ENCODE measurements at regions not wholly inside any gene's neighbourhood (a gene's known extent, or its start where the extent isn't known, plus 50 kb on each side); places are given as distances from the start of the nearest gene placed in this dataset.

GRCh38 chr13:30135351-30135750 is 172.0 kb downstream of the KATNAL1 start:
- ATAC-seq (no peak), DNase-seq (ENCODE audit: low spot score) (no peak)
- ChIA-PET CTCF (interaction anchor here (0.8 to 1.5 kb wide), 3 partner anchors 22 to 446 kb away, joined by 3 to 4 read pairs (median 3); no protein-coding TSS in a partner anchor), POLR2A (no interaction called here)
- Mint-ChIP-seq H3K4me3 (no peak overlapping the region), H3K36me3 (no peaks in the 10 kb centered on the region), H3K9me3 (no peaks in the 10 kb centered on the region), H3K27ac (no peak overlapping the region), H3K27me3 (ENCODE audit: low read depth) (peaks cover 4% of the 10 kb centered on the region), H3K4me1 (peaks cover 6% of the 10 kb centered on the region; the same call in 1 of the 2 replicates)
- TF ChIP-seq NFYB (CRISPR knock-in tag; conservative IDR thresholded peaks at IDR 0.05; ENCODE audit: low read depth), result no peak
- TF ChIP-seq ATF3 (CRISPR knock-in tag; conservative IDR thresholded peaks at IDR 0.05), result no peak
- no peak for TF ChIP-seq ETV6 (CRISPR knock-in tag; IDR thresholded peaks at IDR 0.05)

GRCh38 chr13:30134578-30134977 is 172.8 kb downstream of the KATNAL1 start:
- H3K27ac Mint-ChIP-seq, result no peak overlapping the region
- H3K9me3 Mint-ChIP-seq, result no peaks in the 10 kb centered on the region
- no peak for TF ChIP-seq MYBL2 (CRISPR knock-in tag; IDR thresholded peaks at IDR 0.05)
- TF ChIP-seq ZNF425 (CRISPR knock-in tag; conservative IDR thresholded peaks at IDR 0.05), result no peak
- no peak for TF ChIP-seq ATF6 (CRISPR knock-in tag; IDR thresholded peaks at IDR 0.05)
- TF ChIP-seq RORB (CRISPR knock-in tag; IDR thresholded peaks at IDR 0.05), result no peak
- no peak for TF ChIP-seq IRF1 (CRISPR knock-in tag; IDR thresholded peaks at IDR 0.05)
- TF ChIP-seq TP53 (CRISPR knock-in tag; IDR thresholded peaks at IDR 0.05), result no peak
- ATAC-seq (no peak), DNase-seq (ENCODE audit: low spot score) (no peak)
- POLR2A ChIA-PET, result no interaction called here
- H3K27me3 Mint-ChIP-seq (ENCODE audit: low read depth), result peaks cover 4% of the 10 kb centered on the region
- no peaks in the 10 kb centered on the region for H3K36me3 Mint-ChIP-seq
- CTCF ChIA-PET, result interaction anchor here (0.8 to 1.5 kb wide), 3 partner anchors 44 to 447 kb away, joined by 3 to 4 read pairs (median 3); no protein-coding TSS in a partner anchor
- no peak overlapping the region for H3K4me3 Mint-ChIP-seq
- peaks cover 6% of the 10 kb centered on the region; the same call in 1 of the 2 replicates for H3K4me1 Mint-ChIP-seq

GRCh38 chr13:30133996-30134395 is 173.4 kb downstream of the KATNAL1 start:
- no peak for TF ChIP-seq ZNF281 (CRISPR knock-in tag; IDR thresholded peaks at IDR 0.05)
- no peak for TF ChIP-seq FOXK1 (CRISPR knock-in tag; IDR thresholded peaks at IDR 0.05)
- no peak for TF ChIP-seq ERG (CRISPR knock-in tag; IDR thresholded peaks at IDR 0.05)
- TF ChIP-seq CREB1 (CRISPR knock-in tag; IDR thresholded peaks at IDR 0.05), result no peak
- TF ChIP-seq CDX4 (CRISPR knock-in tag; IDR thresholded peaks at IDR 0.05; ENCODE audit: borderline replicate concordance), result no peak
- Mint-ChIP-seq H3K36me3 (no peaks in the 10 kb centered on the region), H3K4me1 (peaks cover 6% of the 10 kb centered on the region; the same call in 1 of the 2 replicates), H3K27ac (no peak overlapping the region), H3K27me3 (ENCODE audit: low read depth) (peaks cover 4% of the 10 kb centered on the region), H3K9me3 (no peaks in the 10 kb centered on the region), H3K4me3 (no peak overlapping the region)
- ATAC-seq (no peak), DNase-seq (ENCODE audit: low spot score) (no peak)
- CTCF ChIA-PET, result interaction anchor here (1.3 to 1.5 kb wide), 2 partner anchors 201 to 447 kb away, joined by 3 to 4 read pairs; no protein-coding TSS in a partner anchor
- POLR2A ChIA-PET, result no interaction called here
